H1 (cell line): ENCODE measurements at regions not wholly inside any gene's neighbourhood (a gene's known extent, or its start where the extent isn't known, plus 50 kb on each side); places are given as distances from the start of the nearest gene placed in this dataset.

Experiments
- CTCF ChIP-seq, 3 experiments: IDR thresholded peaks; 1 replicate in 2 of 3; 2 replicates in 1 of 3; pipeline versions ENCODE4 v1.5.1 to v1.6.1; 2011; ENCODE audit warnings: low read length in 3 of 3, mild to moderate bottlenecking in 3 of 3, inconsistent platforms in 2 of 3, low read depth in 1 of 3, moderate library complexity in 1 of 3; ENCODE audit not compliant: insufficient read depth in 1 of 3; ENCODE audit errors: control extremely low read depth in 1 of 3
- EGR1 ChIP-seq: IDR thresholded peaks from 2 replicates; pipeline ENCODE4 v1.6.1; 2011; ENCODE audit warnings: low read depth, low read length, borderline replicate concordance
- POLR2A ChIP-seq, 2 experiments: IDR thresholded peaks; 1 replicate in 1 of 2; 2 replicates in 1 of 2; pipeline ENCODE4 v1.6.1; 2011; ENCODE audit warnings: low read depth in 2 of 2, low read length in 2 of 2, mild to moderate bottlenecking in 2 of 2; ENCODE audit errors: control extremely low read depth in 1 of 2
- POLR2AphosphoS5 ChIP-seq: IDR thresholded peaks from 2 replicates; pipeline ENCODE4 v1.6.1; 2011; ENCODE audit warnings: low read depth, low read length
- SP1 ChIP-seq: IDR thresholded peaks from 2 replicates; pipeline ENCODE4 v1.6.1; 2011; ENCODE audit warnings: low read depth, low read length
- SP4 ChIP-seq: IDR thresholded peaks from 2 replicates; pipeline ENCODE4 v1.6.1; 2012; ENCODE audit warnings: low read length, inconsistent platforms
- TAF1 ChIP-seq: IDR thresholded peaks from 2 replicates; pipeline ENCODE4 v1.6.1; 2011; ENCODE audit warnings: mild to moderate bottlenecking, low read depth, low read length

DNA sequence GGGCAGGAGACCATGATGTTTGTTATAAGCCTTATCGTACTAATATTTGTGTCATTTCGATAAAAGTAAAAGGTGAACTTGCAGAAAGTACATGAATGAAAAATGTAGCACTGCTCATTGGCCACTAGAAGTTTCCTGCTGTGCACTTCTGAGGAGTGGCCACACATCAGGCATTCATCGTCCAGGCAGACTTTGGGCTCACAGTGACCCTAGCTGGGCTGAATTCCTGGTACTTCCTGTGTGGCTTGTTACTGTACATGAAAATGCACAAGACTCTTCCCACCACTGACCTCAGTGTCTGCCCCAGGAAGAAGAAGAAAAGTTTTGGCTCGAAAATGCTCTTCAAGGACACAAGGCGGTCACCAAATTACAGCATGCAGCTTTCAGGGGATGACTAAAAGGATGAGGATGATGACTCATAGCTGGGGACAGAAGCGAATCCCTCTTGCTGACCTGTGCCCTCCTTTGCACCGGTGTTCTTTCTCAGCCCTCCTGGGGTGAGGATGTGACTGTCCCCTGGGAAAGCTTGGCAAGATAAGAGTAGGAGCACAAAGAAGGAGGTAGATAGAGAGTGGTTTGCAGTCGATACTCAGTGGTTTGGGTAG lies 252.4 kb upstream of the KAZN start:
- TF ChIP-seq TAF1 (no peak), POLR2AphosphoS5 (no peak), CTCF (IDR thresholded peaks at IDR 0.05; ENCODE audit: control extremely low read depth in 1 of 3, insufficient read depth in 1 of 3, low read depth in 1 of 3, low read length in 3 of 3) (no peak), EGR1 (no peak), POLR2A (IDR thresholded peaks at IDR 0.05; ENCODE audit: control extremely low read depth in 1 of 2, low read depth in 2 of 2, low read length in 2 of 2) (no peak), SP1 (no peak), SP4 (no peak)
